ENCODE measurements at regions not wholly inside any gene's neighbourhood (a gene's known extent, or its start where the extent isn't known, plus 50 kb on each side); places are given as distances from the start of the nearest gene placed in this dataset.

GRCh38 chr11:64430645-64431044, 71.7 kb downstream of the RPS6KA4 start:
- Histone ChIP-seq H3K4me2 (ENCODE audit: insufficient read depth, low read length) (no peak overlapping the region), H4K20me1 (replicated peaks; ENCODE audit: control insufficient read depth, insufficient read depth, low read length) (no peaks in the 10 kb centered on the region), H3K36me3 (ENCODE audit: control insufficient read depth, insufficient read depth, low read length) (no peaks in the 10 kb centered on the region), H3K4me1 (replicated peaks in 1 of 2; ENCODE audit: control insufficient read depth in 2 of 2, insufficient read depth in 2 of 2, low read length in 2 of 2) (no peaks in the 10 kb centered on the region), H3K9me1 (ENCODE audit: control insufficient read depth, insufficient read depth, low read length) (no peaks in the 10 kb centered on the region), H3K9ac (ENCODE audit: insufficient read depth in 1 of 2, low read depth in 2 of 2, low read length in 2 of 2) (no peak overlapping the region), H3K27me3 (ENCODE audit: control insufficient read depth in 2 of 2, insufficient read depth in 2 of 2, low read length in 2 of 2) (peaks cover 50 to 63% of the 10 kb centered on the region in 2 experiments), H3K4me3 (no peak overlapping the region), H3K9me3 (replicated peaks; ENCODE audit: control insufficient read depth, insufficient read depth, low read depth, low read length) (no peaks in the 10 kb centered on the region), H3K27ac (ENCODE audit: extremely low read depth, low read depth, low read length) (no peak overlapping the region), H2AFZ (ENCODE audit: low read depth, low read length) (no peak overlapping the region), H3K79me2 (ENCODE audit: control insufficient read depth, insufficient read depth, low read length) (no peaks in the 10 kb centered on the region)
- intact Hi-C loops (cut with micrococcal nuclease) (no loop called here), in situ Hi-C loops (cut with MboI) (no loop called here)
- FAIRE-seq (no peak), ATAC-seq (no peak), DNase-seq (ENCODE audit: extremely low read depth in 1 of 4, low spot score in 3 of 4) (no peak)
- BruUV-seq (replicated peaks) = no TSS peak
- no peak for TF ChIP-seq ZNF644 (tag; IDR thresholded peaks at IDR 0.05; ENCODE audit: low read depth)
- TF ChIP-seq, protein P1, sequence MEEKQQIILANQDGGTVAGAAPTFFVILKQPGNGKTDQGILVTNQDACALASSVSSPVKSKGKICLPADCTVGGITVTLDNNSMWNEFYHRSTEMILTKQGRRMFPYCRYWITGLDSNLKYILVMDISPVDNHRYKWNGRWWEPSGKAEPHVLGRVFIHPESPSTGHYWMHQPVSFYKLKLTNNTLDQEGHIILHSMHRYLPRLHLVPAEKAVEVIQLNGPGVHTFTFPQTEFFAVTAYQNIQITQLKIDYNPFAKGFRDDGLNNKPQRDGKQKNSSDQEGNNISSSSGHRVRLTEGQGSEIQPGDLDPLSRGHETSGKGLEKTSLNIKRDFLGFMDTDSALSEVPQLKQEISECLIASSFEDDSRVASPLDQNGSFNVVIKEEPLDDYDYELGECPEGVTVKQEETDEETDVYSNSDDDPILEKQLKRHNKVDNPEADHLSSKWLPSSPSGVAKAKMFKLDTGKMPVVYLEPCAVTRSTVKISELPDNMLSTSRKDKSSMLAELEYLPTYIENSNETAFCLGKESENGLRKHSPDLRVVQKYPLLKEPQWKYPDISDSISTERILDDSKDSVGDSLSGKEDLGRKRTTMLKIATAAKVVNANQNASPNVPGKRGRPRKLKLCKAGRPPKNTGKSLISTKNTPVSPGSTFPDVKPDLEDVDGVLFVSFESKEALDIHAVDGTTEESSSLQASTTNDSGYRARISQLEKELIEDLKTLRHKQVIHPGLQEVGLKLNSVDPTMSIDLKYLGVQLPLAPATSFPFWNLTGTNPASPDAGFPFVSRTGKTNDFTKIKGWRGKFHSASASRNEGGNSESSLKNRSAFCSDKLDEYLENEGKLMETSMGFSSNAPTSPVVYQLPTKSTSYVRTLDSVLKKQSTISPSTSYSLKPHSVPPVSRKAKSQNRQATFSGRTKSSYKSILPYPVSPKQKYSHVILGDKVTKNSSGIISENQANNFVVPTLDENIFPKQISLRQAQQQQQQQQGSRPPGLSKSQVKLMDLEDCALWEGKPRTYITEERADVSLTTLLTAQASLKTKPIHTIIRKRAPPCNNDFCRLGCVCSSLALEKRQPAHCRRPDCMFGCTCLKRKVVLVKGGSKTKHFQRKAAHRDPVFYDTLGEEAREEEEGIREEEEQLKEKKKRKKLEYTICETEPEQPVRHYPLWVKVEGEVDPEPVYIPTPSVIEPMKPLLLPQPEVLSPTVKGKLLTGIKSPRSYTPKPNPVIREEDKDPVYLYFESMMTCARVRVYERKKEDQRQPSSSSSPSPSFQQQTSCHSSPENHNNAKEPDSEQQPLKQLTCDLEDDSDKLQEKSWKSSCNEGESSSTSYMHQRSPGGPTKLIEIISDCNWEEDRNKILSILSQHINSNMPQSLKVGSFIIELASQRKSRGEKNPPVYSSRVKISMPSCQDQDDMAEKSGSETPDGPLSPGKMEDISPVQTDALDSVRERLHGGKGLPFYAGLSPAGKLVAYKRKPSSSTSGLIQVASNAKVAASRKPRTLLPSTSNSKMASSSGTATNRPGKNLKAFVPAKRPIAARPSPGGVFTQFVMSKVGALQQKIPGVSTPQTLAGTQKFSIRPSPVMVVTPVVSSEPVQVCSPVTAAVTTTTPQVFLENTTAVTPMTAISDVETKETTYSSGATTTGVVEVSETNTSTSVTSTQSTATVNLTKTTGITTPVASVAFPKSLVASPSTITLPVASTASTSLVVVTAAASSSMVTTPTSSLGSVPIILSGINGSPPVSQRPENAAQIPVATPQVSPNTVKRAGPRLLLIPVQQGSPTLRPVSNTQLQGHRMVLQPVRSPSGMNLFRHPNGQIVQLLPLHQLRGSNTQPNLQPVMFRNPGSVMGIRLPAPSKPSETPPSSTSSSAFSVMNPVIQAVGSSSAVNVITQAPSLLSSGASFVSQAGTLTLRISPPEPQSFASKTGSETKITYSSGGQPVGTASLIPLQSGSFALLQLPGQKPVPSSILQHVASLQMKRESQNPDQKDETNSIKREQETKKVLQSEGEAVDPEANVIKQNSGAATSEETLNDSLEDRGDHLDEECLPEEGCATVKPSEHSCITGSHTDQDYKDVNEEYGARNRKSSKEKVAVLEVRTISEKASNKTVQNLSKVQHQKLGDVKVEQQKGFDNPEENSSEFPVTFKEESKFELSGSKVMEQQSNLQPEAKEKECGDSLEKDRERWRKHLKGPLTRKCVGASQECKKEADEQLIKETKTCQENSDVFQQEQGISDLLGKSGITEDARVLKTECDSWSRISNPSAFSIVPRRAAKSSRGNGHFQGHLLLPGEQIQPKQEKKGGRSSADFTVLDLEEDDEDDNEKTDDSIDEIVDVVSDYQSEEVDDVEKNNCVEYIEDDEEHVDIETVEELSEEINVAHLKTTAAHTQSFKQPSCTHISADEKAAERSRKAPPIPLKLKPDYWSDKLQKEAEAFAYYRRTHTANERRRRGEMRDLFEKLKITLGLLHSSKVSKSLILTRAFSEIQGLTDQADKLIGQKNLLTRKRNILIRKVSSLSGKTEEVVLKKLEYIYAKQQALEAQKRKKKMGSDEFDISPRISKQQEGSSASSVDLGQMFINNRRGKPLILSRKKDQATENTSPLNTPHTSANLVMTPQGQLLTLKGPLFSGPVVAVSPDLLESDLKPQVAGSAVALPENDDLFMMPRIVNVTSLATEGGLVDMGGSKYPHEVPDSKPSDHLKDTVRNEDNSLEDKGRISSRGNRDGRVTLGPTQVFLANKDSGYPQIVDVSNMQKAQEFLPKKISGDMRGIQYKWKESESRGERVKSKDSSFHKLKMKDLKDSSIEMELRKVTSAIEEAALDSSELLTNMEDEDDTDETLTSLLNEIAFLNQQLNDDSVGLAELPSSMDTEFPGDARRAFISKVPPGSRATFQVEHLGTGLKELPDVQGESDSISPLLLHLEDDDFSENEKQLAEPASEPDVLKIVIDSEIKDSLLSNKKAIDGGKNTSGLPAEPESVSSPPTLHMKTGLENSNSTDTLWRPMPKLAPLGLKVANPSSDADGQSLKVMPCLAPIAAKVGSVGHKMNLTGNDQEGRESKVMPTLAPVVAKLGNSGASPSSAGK (IDR thresholded peaks at IDR 0.05) = no peak
- TF ChIP-seq, protein P2, sequence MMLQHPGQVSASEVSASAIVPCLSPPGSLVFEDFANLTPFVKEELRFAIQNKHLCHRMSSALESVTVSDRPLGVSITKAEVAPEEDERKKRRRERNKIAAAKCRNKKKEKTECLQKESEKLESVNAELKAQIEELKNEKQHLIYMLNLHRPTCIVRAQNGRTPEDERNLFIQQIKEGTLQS (IDR thresholded peaks at IDR 0.05) = no peak
- TF ChIP-seq, protein P2 (CRISPR knock-in tag; conservative IDR thresholded peaks at IDR 0.05) = no peak
- 14% methylated on average over 17 of the region's 18 CpGs for WGBS (ENCODE audit: insufficient coverage, low coverage, missing lambda C conversion rate)
- ChIA-PET CTCF (ENCODE audit: low intra/inter-chr PET ratio) (no interaction called here), POLR2A (no interaction called here)

All from K562 (cell line).